Panc1 (cell line): ENCODE measurements at regions not wholly inside any gene's neighbourhood (a gene's known extent, or its start where the extent isn't known, plus 50 kb on each side); places are given as distances from the start of the nearest gene placed in this dataset.

ENCODE experiments used
- ATAC-seq: fragments of 200-7000 bp; cut with Tn5 transposase; 2 replicates; pipeline ENCODE4 v1.9.1; 2020; ENCODE audit warnings: mild to moderate bottlenecking, moderate library complexity
- BruUV-seq: library from RNA; stranded (reverse); fragments of 400-500 nt; replicated peaks from 2 replicates; lab custom pipeline; 2021; lab: Mats Ljungman, UMichigan
- CTCF ChIA-PET: fragments of 300-600 bp; sonication (Branson Sonifier 250); formaldehyde crosslinking; loops from one replicate; lab custom pipeline; 2022; ENCODE audit warnings: antibody characterized with exemption; lab: Charles Lee
- POLR2A ChIA-PET: fragments of 300-600 bp; sonication (Branson Sonifier 250); formaldehyde crosslinking; loops from one replicate; lab custom pipeline; 2022; ENCODE audit warnings: antibody characterized with exemption; lab: Charles Lee
- DNase-seq: peaks from one replicate; pipeline ENCODE4 v3.0.0-alpha.2; 2010; ENCODE audit warnings: low read depth, low spot score
- H3K27ac ChIP-seq: 2 replicates; pipeline ENCODE4 v1.5.1; 2011; ENCODE audit warnings: mild to moderate bottlenecking, low read length, inconsistent platforms
- H3K27me3 ChIP-seq: fragments of 200-500 bp; sonication (Bioruptor generic); 2 replicates; pipeline ENCODE4 v1.6.0; 2014; ENCODE audit warnings: low read length, inconsistent platforms; ENCODE audit not compliant: control insufficient read depth, insufficient read depth
- H3K36me3 ChIP-seq: fragments of 200-500 bp; sonication (Bioruptor generic); 2 replicates; pipeline ENCODE4 v1.5.1; 2014; ENCODE audit warnings: inconsistent platforms, mild to moderate bottlenecking, low read length, moderate library complexity; ENCODE audit not compliant: control insufficient read depth, insufficient read depth
- H3K4me1 ChIP-seq: 2 replicates; pipeline ENCODE4 v1.5.1; 2011; ENCODE audit warnings: inconsistent platforms, mild to moderate bottlenecking, low read length, moderate library complexity; ENCODE audit not compliant: control insufficient read depth, insufficient read depth
- H3K4me3 ChIP-seq, 2 experiments: 2 replicates each; pipeline ENCODE4 v1.5.1; 2011 to 2012; ENCODE audit warnings: low read depth in 2 of 2, low read length in 2 of 2, mild to moderate bottlenecking in 2 of 2, inconsistent platforms in 1 of 2, moderate library complexity in 1 of 2
- H3K9me3 ChIP-seq: fragments of 200-500 bp; sonication (Bioruptor generic); 2 replicates; pipeline ENCODE4 v1.5.1; 2014; ENCODE audit warnings: low read depth, mild to moderate bottlenecking, inconsistent platforms, low read length, moderate library complexity; ENCODE audit not compliant: control insufficient read depth, insufficient read depth
- POLR2AphosphoS5 ChIP-seq: IDR thresholded peaks from 2 replicates; pipeline ENCODE4 v1.6.1; 2012; ENCODE audit warnings: mild to moderate bottlenecking, low read depth, low read length, moderate library complexity
- SIN3A ChIP-seq: IDR thresholded peaks from 2 replicates; pipeline ENCODE4 v1.6.1; 2012; ENCODE audit warnings: low read depth, mild to moderate bottlenecking, low read length, moderate library complexity, borderline replicate concordance; ENCODE audit not compliant: insufficient read depth
- TCF7L2 ChIP-seq: IDR thresholded peaks from 2 replicates; pipeline ENCODE4 v1.6.1; 2011; ENCODE audit warnings: mild to moderate bottlenecking, low read depth, low read length, inconsistent platforms
- in situ Hi-C: cut with HindIII; loops from 2 replicates; pipeline ENCODE4 v1.10.0; 2016; ENCODE audit warnings: low sequenced_read_pairs, low pct_unique_long_range_greater_than_20kb
- intact Hi-C: fragments of 100-400 bp; cut with micrococcal nuclease; formaldehyde crosslinking; loops from one replicate; pipeline ENCODE4 v1.10.0; 2022; ENCODE audit not compliant: unreplicated experiment
- TF ChIP-seq, protein P1 (sequence below), 2 experiments: IDR thresholded peaks; 2 replicates each; pipeline ENCODE4 v1.6.1; 2011 to 2012; ENCODE audit warnings: low read depth in 2 of 2, control low read depth in 1 of 2, low read length in 1 of 2, mild to moderate bottlenecking in 1 of 2, moderate library complexity in 1 of 2; ENCODE audit not compliant: insufficient read depth in 1 of 2
- TF ChIP-seq, protein P2 (sequence below): fragments of 450-650 bp; IDR thresholded peaks from 2 replicates; pipeline ENCODE4 v1.5.1; 2017; ENCODE audit warnings: mild to moderate bottlenecking

DNA sequence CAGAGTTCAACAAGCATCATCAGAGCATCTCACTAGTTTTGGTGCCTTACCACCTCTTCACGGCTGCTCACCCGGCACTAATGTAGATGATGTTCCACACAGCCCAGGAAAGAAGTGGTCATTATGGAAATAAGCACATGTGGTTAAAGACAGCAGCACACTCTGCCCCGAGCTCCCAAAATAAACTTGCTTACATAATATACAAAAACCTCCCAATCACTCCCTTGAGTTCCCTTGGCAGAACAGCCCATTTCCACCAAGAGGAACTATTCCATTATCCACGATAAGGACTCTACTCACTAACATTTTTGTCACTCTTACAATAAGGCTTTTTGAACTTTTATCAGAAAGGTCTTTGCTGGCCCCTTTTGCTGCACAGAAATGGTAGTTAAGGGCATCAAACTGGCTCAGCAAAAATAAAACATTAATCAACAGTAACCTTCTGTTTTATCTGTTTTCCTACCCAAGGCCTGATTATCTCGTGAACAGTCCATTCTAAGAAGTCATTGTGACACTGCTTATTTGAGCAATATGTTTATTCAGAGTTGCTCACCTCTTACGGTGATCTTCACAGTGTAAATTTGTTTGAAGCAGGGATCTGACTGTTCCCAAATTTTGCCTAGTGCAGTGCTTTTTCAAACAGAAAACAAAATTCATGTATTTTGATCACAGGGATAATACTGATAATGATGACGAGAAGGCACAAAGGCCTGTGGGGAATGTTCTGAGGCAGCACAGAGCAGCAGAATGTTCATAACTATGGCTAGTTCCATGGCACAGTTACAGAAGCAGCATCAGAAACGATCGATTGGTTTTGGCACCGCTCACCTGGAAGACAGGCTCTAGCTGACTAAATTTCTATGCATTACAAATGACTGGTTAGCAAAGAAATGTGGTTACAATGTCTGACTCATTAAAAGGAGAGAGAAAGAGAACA, 399.8 kb upstream of the PIK3R1 start:
- POLR2A ChIA-PET, result no interaction called here
- Histone ChIP-seq H3K27me3 (no peaks in the 10 kb centered on the region), H3K4me1 (no peaks in the 10 kb centered on the region), H3K4me3 (no peak overlapping the region), H3K36me3 (no peaks in the 10 kb centered on the region), H3K27ac (no peak overlapping the region), H3K9me3 (no peaks in the 10 kb centered on the region)
- no peak for TF ChIP-seq SIN3A
- no peak for TF ChIP-seq TCF7L2
- no peak for TF ChIP-seq POLR2AphosphoS5
- intact Hi-C loops (no loop called here), in situ Hi-C loops (no loop called here)
- BruUV-seq, result no TSS peak
- DNase-seq (no peak), ATAC-seq (no peak)
- CTCF ChIA-PET, result no interaction called here

DNA sequence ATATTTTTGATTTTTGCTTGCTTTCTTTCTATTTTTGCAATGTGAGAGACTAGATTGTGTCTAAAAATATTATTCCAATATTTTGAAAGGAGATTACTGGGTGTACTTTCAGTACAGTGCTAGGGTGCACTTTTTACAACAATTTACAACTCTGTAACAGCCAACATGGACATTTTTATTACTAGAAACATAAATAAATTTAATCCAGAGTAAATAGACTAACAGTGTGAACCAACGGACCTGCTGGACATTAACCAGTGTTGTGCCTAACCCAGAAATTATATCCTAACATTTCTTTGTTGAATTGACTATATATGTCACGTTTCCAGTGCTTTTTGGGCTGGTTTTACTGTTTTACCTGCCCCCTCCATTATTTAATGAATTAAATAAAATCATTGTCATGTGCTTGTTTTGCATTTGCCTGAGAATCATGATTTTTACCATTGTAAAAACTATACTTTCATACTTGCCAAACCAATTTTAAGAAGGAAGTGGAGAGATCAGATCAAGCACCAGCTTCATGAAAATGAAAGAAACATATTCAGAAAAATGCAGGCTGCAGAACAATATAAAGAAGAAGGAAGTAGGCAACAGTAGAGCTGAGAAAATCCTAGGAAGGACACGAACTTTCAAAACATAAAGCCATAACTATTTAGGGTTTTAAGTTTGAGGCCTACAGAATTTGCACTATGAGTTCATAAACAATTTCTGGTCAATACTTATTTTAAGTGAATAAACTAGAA, 400.8 kb upstream of the PIK3R1 start:
- in situ Hi-C loops, result no loop called here
- Histone ChIP-seq H3K27me3 (no peaks in the 10 kb centered on the region), H3K4me1 (no peaks in the 10 kb centered on the region), H3K9me3 (no peaks in the 10 kb centered on the region), H3K27ac (no peak overlapping the region), H3K36me3 (no peaks in the 10 kb centered on the region), H3K4me3 (no peak overlapping the region)
- ATAC-seq, result no peak
- DNase-seq, result no peak
- POLR2A ChIA-PET, result no interaction called here
- BruUV-seq, result no TSS peak
- CTCF ChIA-PET, result no interaction called here
- intact Hi-C loops, result no loop called here
- TF ChIP-seq POLR2AphosphoS5 (no peak), TCF7L2 (no peak), SIN3A (no peak)
- TF ChIP-seq, protein P1, sequence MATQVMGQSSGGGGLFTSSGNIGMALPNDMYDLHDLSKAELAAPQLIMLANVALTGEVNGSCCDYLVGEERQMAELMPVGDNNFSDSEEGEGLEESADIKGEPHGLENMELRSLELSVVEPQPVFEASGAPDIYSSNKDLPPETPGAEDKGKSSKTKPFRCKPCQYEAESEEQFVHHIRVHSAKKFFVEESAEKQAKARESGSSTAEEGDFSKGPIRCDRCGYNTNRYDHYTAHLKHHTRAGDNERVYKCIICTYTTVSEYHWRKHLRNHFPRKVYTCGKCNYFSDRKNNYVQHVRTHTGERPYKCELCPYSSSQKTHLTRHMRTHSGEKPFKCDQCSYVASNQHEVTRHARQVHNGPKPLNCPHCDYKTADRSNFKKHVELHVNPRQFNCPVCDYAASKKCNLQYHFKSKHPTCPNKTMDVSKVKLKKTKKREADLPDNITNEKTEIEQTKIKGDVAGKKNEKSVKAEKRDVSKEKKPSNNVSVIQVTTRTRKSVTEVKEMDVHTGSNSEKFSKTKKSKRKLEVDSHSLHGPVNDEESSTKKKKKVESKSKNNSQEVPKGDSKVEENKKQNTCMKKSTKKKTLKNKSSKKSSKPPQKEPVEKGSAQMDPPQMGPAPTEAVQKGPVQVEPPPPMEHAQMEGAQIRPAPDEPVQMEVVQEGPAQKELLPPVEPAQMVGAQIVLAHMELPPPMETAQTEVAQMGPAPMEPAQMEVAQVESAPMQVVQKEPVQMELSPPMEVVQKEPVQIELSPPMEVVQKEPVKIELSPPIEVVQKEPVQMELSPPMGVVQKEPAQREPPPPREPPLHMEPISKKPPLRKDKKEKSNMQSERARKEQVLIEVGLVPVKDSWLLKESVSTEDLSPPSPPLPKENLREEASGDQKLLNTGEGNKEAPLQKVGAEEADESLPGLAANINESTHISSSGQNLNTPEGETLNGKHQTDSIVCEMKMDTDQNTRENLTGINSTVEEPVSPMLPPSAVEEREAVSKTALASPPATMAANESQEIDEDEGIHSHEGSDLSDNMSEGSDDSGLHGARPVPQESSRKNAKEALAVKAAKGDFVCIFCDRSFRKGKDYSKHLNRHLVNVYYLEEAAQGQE (IDR thresholded peaks at IDR 0.05; ENCODE audit: insufficient read depth in 1 of 2, low read depth in 2 of 2, low read length in 1 of 2), result no peak
- TF ChIP-seq, protein P2, sequence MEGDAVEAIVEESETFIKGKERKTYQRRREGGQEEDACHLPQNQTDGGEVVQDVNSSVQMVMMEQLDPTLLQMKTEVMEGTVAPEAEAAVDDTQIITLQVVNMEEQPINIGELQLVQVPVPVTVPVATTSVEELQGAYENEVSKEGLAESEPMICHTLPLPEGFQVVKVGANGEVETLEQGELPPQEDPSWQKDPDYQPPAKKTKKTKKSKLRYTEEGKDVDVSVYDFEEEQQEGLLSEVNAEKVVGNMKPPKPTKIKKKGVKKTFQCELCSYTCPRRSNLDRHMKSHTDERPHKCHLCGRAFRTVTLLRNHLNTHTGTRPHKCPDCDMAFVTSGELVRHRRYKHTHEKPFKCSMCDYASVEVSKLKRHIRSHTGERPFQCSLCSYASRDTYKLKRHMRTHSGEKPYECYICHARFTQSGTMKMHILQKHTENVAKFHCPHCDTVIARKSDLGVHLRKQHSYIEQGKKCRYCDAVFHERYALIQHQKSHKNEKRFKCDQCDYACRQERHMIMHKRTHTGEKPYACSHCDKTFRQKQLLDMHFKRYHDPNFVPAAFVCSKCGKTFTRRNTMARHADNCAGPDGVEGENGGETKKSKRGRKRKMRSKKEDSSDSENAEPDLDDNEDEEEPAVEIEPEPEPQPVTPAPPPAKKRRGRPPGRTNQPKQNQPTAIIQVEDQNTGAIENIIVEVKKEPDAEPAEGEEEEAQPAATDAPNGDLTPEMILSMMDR, result no peak
